Activated T-helper 17 cell treated with anti-CD3 and anti-CD28 coated beads, Interleukin-2, amount 50 U/mL, for 72 hours (primary cell): ENCODE measurements at regions not wholly inside any gene's neighbourhood (a gene's known extent, or its start where the extent isn't known, plus 50 kb on each side); places are given as distances from the start of the nearest gene placed in this dataset.
"Not testable (repeated sequence)": the region's sequence is repeated elsewhere in the genome, so short reads cannot be mapped to it uniquely, and the experiment has no call there.

Experiments used
- ATAC-seq: fragments of 150-1000 bp; cut with Tn5 transposase; replicated peaks from 2 replicates; pipeline ENCODE4 v1.10.0; 2021; ENCODE audit warnings: mild to moderate bottlenecking, moderate library complexity
- H3K27ac Mint-ChIP-seq: one replicate; pipeline ENCODE4 v1.8.0; 2022; ENCODE audit warnings: mixed read lengths
- H3K27me3 Mint-ChIP-seq: one replicate; pipeline ENCODE4 v1.8.0; 2022; ENCODE audit warnings: mixed read lengths
- H3K36me3 Mint-ChIP-seq: one replicate; pipeline ENCODE4 v1.8.0; 2022; ENCODE audit warnings: low read depth, mild to moderate bottlenecking, mixed read lengths
- H3K4me1 Mint-ChIP-seq: one replicate; pipeline ENCODE4 v1.8.0; 2022; ENCODE audit warnings: mixed read lengths
- H3K4me3 Mint-ChIP-seq: one replicate; pipeline ENCODE4 v1.8.0; 2022; ENCODE audit warnings: mild to moderate bottlenecking, mixed read lengths
- H3K9me3 Mint-ChIP-seq: one replicate; pipeline ENCODE4 v1.8.0; 2022; ENCODE audit warnings: mixed read lengths

- Mint-ChIP-seq H3K4me1 (no peaks in the 10 kb centered on the region), H3K4me3 (no peak overlapping the region), H3K27me3 (peaks cover 46% of the 10 kb centered on the region), H3K36me3 (no peaks in the 10 kb centered on the region), H3K27ac (no peak overlapping the region), H3K9me3 (no peaks in the 10 kb centered on the region)
- ATAC-seq, result no peak
Observed at GRCh38 chr22:49352361-49353169, 475.1 kb downstream of the BRD1 start.

GRCh38 chr22:49351761-49352227, 475.9 kb downstream of the BRD1 start:
- H3K9me3 Mint-ChIP-seq, result no peaks in the 10 kb centered on the region

GRCh38 chr22:49350441-49351121, 477.1 kb downstream of the BRD1 start:
- Mint-ChIP-seq H3K9me3 (no peaks in the 10 kb centered on the region), H3K27ac (no peak overlapping the region)

More at GRCh38 chr22:49351761-49352227, 475.9 kb downstream of the BRD1 start:
- H3K27me3 Mint-ChIP-seq, result peaks cover 42% of the 10 kb centered on the region
- H3K36me3 Mint-ChIP-seq, result no peaks in the 10 kb centered on the region
- ATAC-seq, result no peak
- no peak overlapping the region for H3K27ac Mint-ChIP-seq
- no peaks in the 10 kb centered on the region for H3K4me1 Mint-ChIP-seq
- H3K4me3 Mint-ChIP-seq, result no peak overlapping the region

GRCh38 chr22:49349841-49350381, 477.8 kb downstream of the BRD1 start:
- no peaks in the 10 kb centered on the region for H3K36me3 Mint-ChIP-seq
- no peaks in the 10 kb centered on the region for H3K9me3 Mint-ChIP-seq
- peaks cover 36% of the 10 kb centered on the region for H3K27me3 Mint-ChIP-seq
- no peaks in the 10 kb centered on the region for H3K4me1 Mint-ChIP-seq
- no peak overlapping the region for H3K27ac Mint-ChIP-seq
- no peak overlapping the region for H3K4me3 Mint-ChIP-seq
- ATAC-seq, result no peak

More at GRCh38 chr22:49350441-49351121, 477.1 kb downstream of the BRD1 start:
- Mint-ChIP-seq H3K36me3 (no peaks in the 10 kb centered on the region), H3K4me3 (no peak overlapping the region), H3K4me1 (no peaks in the 10 kb centered on the region), H3K27me3 (peaks cover 40% of the 10 kb centered on the region)
- no peak for ATAC-seq

GRCh38 chr22:49349181-49349835, 478.4 kb downstream of the BRD1 start:
- no peak for ATAC-seq
- H3K4me3 Mint-ChIP-seq, result no peak overlapping the region
- no peaks in the 10 kb centered on the region for H3K4me1 Mint-ChIP-seq

GRCh38 chr22:49348631-49349030, 479.0 kb downstream of the BRD1 start:
- H3K4me3 Mint-ChIP-seq, result no peak overlapping the region
- H3K27ac Mint-ChIP-seq, result no peak overlapping the region
- no peaks in the 10 kb centered on the region for H3K9me3 Mint-ChIP-seq
- no peak for ATAC-seq
- H3K4me1 Mint-ChIP-seq, result no peaks in the 10 kb centered on the region
- peaks cover 28% of the 10 kb centered on the region for H3K27me3 Mint-ChIP-seq
- no peaks in the 10 kb centered on the region for H3K36me3 Mint-ChIP-seq

More at GRCh38 chr22:49349181-49349835, 478.4 kb downstream of the BRD1 start:
- Mint-ChIP-seq H3K27ac (no peak overlapping the region), H3K9me3 (no peaks in the 10 kb centered on the region), H3K27me3 (peaks cover 33% of the 10 kb centered on the region), H3K36me3 (no peaks in the 10 kb centered on the region)

GRCh38 chr22:49347376-49347775, 480.3 kb downstream of the BRD1 start:
- H3K4me1 Mint-ChIP-seq, result no peaks in the 10 kb centered on the region
- H3K27me3 Mint-ChIP-seq, result peaks cover 22% of the 10 kb centered on the region
- no peak overlapping the region for H3K4me3 Mint-ChIP-seq
- H3K36me3 Mint-ChIP-seq, result no peaks in the 10 kb centered on the region
- ATAC-seq, result no peak
- no peaks in the 10 kb centered on the region for H3K9me3 Mint-ChIP-seq
- no peak overlapping the region for H3K27ac Mint-ChIP-seq

- peaks cover 23% of the 10 kb centered on the region for H3K27me3 Mint-ChIP-seq
- ATAC-seq, result no peak
- no peak overlapping the region for H3K27ac Mint-ChIP-seq
- H3K4me3 Mint-ChIP-seq, result no peak overlapping the region
- H3K9me3 Mint-ChIP-seq, result no peaks in the 10 kb centered on the region
- H3K4me1 Mint-ChIP-seq, result no peaks in the 10 kb centered on the region
- H3K36me3 Mint-ChIP-seq, result no peaks in the 10 kb centered on the region
Observed at GRCh38 chr22:49345896-49346295, 481.8 kb downstream of the BRD1 start.

GRCh38 chr22:49344656-49345055, 483.0 kb downstream of the BRD1 start:
- no peak for ATAC-seq
- Mint-ChIP-seq H3K36me3 (no peaks in the 10 kb centered on the region), H3K27ac (no peak overlapping the region), H3K27me3 (peaks cover 30% of the 10 kb centered on the region), H3K4me1 (no peaks in the 10 kb centered on the region), H3K4me3 (no peak overlapping the region), H3K9me3 (no peaks in the 10 kb centered on the region)

- Mint-ChIP-seq H3K4me3 (no peak overlapping the region), H3K4me1 (no peaks in the 10 kb centered on the region), H3K36me3 (no peaks in the 10 kb centered on the region), H3K27ac (no peak overlapping the region), H3K27me3 (peaks cover 27% of the 10 kb centered on the region), H3K9me3 (no peaks in the 10 kb centered on the region)
- no peak for ATAC-seq
Observed at GRCh38 chr22:49344161-49344560, 483.5 kb downstream of the BRD1 start.

GRCh38 chr22:49340406-49340805, 487.3 kb downstream of the BRD1 start:
- Mint-ChIP-seq H3K36me3 (no peaks in the 10 kb centered on the region), H3K9me3 (no peaks in the 10 kb centered on the region), H3K27ac (no peak overlapping the region), H3K4me1 (no peaks in the 10 kb centered on the region), H3K27me3 (peaks cover 22% of the 10 kb centered on the region), H3K4me3 (no peak overlapping the region)
- ATAC-seq, result no peak

GRCh38 chr22:49336483-49336882, 491.2 kb downstream of the BRD1 start:
- H3K36me3 Mint-ChIP-seq, H3K9me3 Mint-ChIP-seq, ATAC-seq, H3K27ac Mint-ChIP-seq, H3K4me1 Mint-ChIP-seq, H3K4me3 Mint-ChIP-seq: not testable (repeated sequence)
- peaks cover 25% of the 10 kb centered on the region for H3K27me3 Mint-ChIP-seq

GRCh38 chr22:49334976-49335375, 492.7 kb downstream of the BRD1 start:
- no peak for ATAC-seq
- H3K36me3 Mint-ChIP-seq, result no peaks in the 10 kb centered on the region
- H3K4me3 Mint-ChIP-seq, result no peak overlapping the region
- peaks cover 16% of the 10 kb centered on the region for H3K27me3 Mint-ChIP-seq
- no peaks in the 10 kb centered on the region for H3K4me1 Mint-ChIP-seq
- no peak overlapping the region for H3K27ac Mint-ChIP-seq
- H3K9me3 Mint-ChIP-seq, result no peaks in the 10 kb centered on the region

GRCh38 chr22:49334449-49334789, 493.3 kb downstream of the BRD1 start:
- H3K9me3 Mint-ChIP-seq, result no peaks in the 10 kb centered on the region
- H3K36me3 Mint-ChIP-seq, result no peaks in the 10 kb centered on the region
- no peak for ATAC-seq

More at GRCh38 chr22:49334449-49334789, 493.3 kb downstream of the BRD1 start:
- Mint-ChIP-seq H3K4me1 (no peaks in the 10 kb centered on the region), H3K27me3 (peaks cover 13% of the 10 kb centered on the region), H3K4me3 (no peak overlapping the region), H3K27ac (no peak overlapping the region)
